Neural progenitor cell (in vitro differentiated cells): ENCODE measurements at regions not wholly inside any gene's neighbourhood (a gene's known extent, or its start where the extent isn't known, plus 50 kb on each side); places are given as distances from the start of the nearest gene placed in this dataset.

Source experiments
- DNase-seq: peaks from one replicate; pipeline ENCODE4 v3.0.0-alpha.2; 2016; ENCODE audit warnings: low spot score
- H2AFZ ChIP-seq: fragments of 200-600 bp; sonication (generic); replicated peaks from 2 replicates; pipeline ENCODE4 v1.6.1; 2016; ENCODE audit warnings: antibody characterized with exemption
- H3F3A ChIP-seq: fragments of 200-600 bp; sonication (generic); 2 replicates; pipeline ENCODE4 v1.6.1; 2016; ENCODE audit warnings: antibody characterized with exemption, low read depth
- H3K27ac ChIP-seq: fragments of 200-600 bp; sonication (generic); 2 replicates; pipeline ENCODE4 v1.5.1; 2016; ENCODE audit warnings: mild to moderate bottlenecking
- H3K27me3 ChIP-seq: fragments of 200-600 bp; sonication (generic); 2 replicates; pipeline ENCODE4 v1.6.1; 2016; ENCODE audit warnings: mild to moderate bottlenecking, moderate library complexity
- H3K36me3 ChIP-seq: fragments of 200-600 bp; sonication (generic); 2 replicates; pipeline ENCODE4 v1.5.1; 2016
- H3K4me1 ChIP-seq: fragments of 200-600 bp; sonication (generic); 2 replicates; pipeline ENCODE4 v1.6.1; 2016; ENCODE audit warnings: mixed run types
- H3K4me2 ChIP-seq: fragments of 200-600 bp; sonication (generic); 2 replicates; pipeline ENCODE4 v1.6.1; 2016
- H3K4me3 ChIP-seq: fragments of 200-600 bp; sonication (generic); 2 replicates; pipeline ENCODE4 v1.5.1; 2016
- H3K79me2 ChIP-seq: fragments of 200-600 bp; sonication (generic); 2 replicates; pipeline ENCODE4 v1.6.1; 2016; ENCODE audit warnings: low read depth
- H3K9ac ChIP-seq: fragments of 200-600 bp; sonication (generic); 2 replicates; pipeline ENCODE4 v1.6.1; 2016
- H3K9me3 ChIP-seq: fragments of 200-600 bp; sonication (generic); 2 replicates; pipeline ENCODE4 v1.5.1; 2016; ENCODE audit warnings: low read depth
- H4K20me1 ChIP-seq: fragments of 200-600 bp; sonication (generic); 2 replicates; pipeline ENCODE4 v1.6.1; 2016; ENCODE audit warnings: low read depth
- H3K27ac Mint-ChIP-seq: 3 replicates; pipeline ENCODE4 v1.8.0; 2021; ENCODE audit warnings: mixed read lengths
- H3K27me3 Mint-ChIP-seq: 2 replicates; pipeline ENCODE4 v1.8.0; 2022; ENCODE audit warnings: low read depth, mild to moderate bottlenecking, inconsistent platforms, moderate library complexity, mixed read lengths; ENCODE audit not compliant: insufficient read depth
- H3K36me3 Mint-ChIP-seq: 3 replicates; pipeline ENCODE4 v1.8.0; 2021; ENCODE audit warnings: mixed read lengths
- H3K4me1 Mint-ChIP-seq: 3 replicates; pipeline ENCODE4 v1.8.0; 2021; ENCODE audit warnings: mixed read lengths
- H3K4me3 Mint-ChIP-seq: 3 replicates; pipeline ENCODE4 v1.8.0; 2021; ENCODE audit warnings: mild to moderate bottlenecking, moderate library complexity, mixed read lengths
- H3K9me3 Mint-ChIP-seq: 3 replicates; pipeline ENCODE4 v1.8.0; 2020; ENCODE audit warnings: mixed read lengths
- CTCF ChIP-seq: fragments of 200-600 bp; sonication (generic); IDR thresholded peaks from 2 replicates; pipeline ENCODE4 v1.5.1; 2017; ENCODE audit warnings: antibody characterized with exemption, mild to moderate bottlenecking
- EZH2 ChIP-seq: fragments of 200-600 bp; sonication (generic); IDR thresholded peaks from 2 replicates; pipeline ENCODE4 v1.6.1; 2017; ENCODE audit warnings: antibody characterized with exemption, mild to moderate bottlenecking, moderate library complexity
- EZH2phosphoT487 ChIP-seq: fragments of 200-600 bp; sonication (generic); IDR thresholded peaks from 2 replicates; pipeline ENCODE4 v1.6.1; 2017; ENCODE audit warnings: antibody characterized with exemption

DNA sequence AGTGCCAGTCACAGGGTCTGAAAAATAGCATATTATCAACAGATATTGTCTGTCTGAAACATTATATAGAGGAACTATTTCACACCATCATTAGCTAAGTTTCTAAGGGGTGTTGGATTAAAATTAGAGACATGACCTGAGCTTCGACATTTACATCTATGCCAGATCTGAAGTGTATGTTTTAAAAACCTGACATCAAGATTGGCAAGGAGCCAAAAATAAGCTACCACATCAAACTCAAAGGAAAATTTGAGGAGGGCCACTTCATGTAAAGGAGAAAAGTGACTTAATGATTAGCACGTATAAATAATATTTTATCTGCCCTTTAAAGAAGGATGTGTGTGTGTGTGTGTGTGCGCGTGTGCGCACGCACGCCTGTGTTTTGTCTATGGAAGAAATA lies 752.0 kb upstream of the GRM7 start:
- no peak overlapping the region for H3K27ac ChIP-seq
- no peak overlapping the region for H3K4me2 ChIP-seq
- DNase-seq: no peak
- TF ChIP-seq EZH2: no peak
- TF ChIP-seq CTCF: no peak
- TF ChIP-seq EZH2phosphoT487: no peak
- no peaks in the 10 kb centered on the region for H3K79me2 ChIP-seq
- H3K36me3 ChIP-seq: no peaks in the 10 kb centered on the region
- H2AFZ ChIP-seq: no peak overlapping the region
- H3K4me1 ChIP-seq: no peaks in the 10 kb centered on the region
- no peaks in the 10 kb centered on the region for H3K9me3 ChIP-seq
- Mint-ChIP-seq H3K9me3 (no peaks in the 10 kb centered on the region), H3K36me3 (no peaks in the 10 kb centered on the region), H3K27me3 (no peaks in the 10 kb centered on the region), H3K4me1 (no peaks in the 10 kb centered on the region), H3K4me3 (no peak overlapping the region), H3K27ac (no peak overlapping the region)
- H3K27me3 ChIP-seq: no peaks in the 10 kb centered on the region
- H3K4me3 ChIP-seq: no peak overlapping the region
- no peaks in the 10 kb centered on the region for H4K20me1 ChIP-seq
- H3K9ac ChIP-seq: no peak overlapping the region
- no peaks in the 10 kb centered on the region for H3F3A ChIP-seq

DNA sequence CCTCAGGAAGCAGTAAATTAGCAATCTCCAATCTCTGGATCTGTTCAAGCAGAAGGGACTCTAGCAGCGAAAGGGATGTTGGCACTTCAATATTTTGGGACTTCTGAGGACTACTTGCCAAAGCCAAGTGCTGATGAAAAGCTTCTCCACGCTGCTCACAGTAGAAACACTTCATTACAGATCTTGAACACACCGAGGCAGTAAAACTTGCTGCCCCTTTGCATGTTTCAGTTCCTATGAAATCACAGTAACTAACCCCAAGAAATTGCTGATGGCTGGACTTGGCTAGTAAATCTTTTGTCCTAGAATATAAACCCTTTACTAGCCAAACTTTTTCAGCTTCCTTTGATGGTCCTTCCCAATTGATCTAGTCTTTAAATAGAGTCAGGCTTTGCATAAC lies 750.5 kb upstream of the GRM7 start:
- no peaks in the 10 kb centered on the region for H3K79me2 ChIP-seq
- no peaks in the 10 kb centered on the region for H4K20me1 ChIP-seq
- H3K27ac ChIP-seq: no peak overlapping the region
- no peaks in the 10 kb centered on the region for H3K9me3 ChIP-seq
- no peak overlapping the region for H2AFZ ChIP-seq
- TF ChIP-seq EZH2phosphoT487 (no peak), EZH2 (no peak), CTCF (no peak)
- H3K4me2 ChIP-seq: no peak overlapping the region
- Mint-ChIP-seq H3K27ac (no peak overlapping the region), H3K9me3 (no peaks in the 10 kb centered on the region), H3K4me3 (no peak overlapping the region), H3K36me3 (no peaks in the 10 kb centered on the region), H3K4me1 (no peaks in the 10 kb centered on the region), H3K27me3 (no peaks in the 10 kb centered on the region)
- no peak overlapping the region for H3K4me3 ChIP-seq
- no peaks in the 10 kb centered on the region for H3F3A ChIP-seq
- no peaks in the 10 kb centered on the region for H3K36me3 ChIP-seq
- H3K9ac ChIP-seq: no peak overlapping the region
- H3K27me3 ChIP-seq: no peaks in the 10 kb centered on the region
- DNase-seq: no peak
- H3K4me1 ChIP-seq: no peaks in the 10 kb centered on the region

- H3K4me2 ChIP-seq: no peak overlapping the region
- no peak overlapping the region for H2AFZ ChIP-seq
- Mint-ChIP-seq H3K4me1 (no peaks in the 10 kb centered on the region), H3K9me3 (no peaks in the 10 kb centered on the region), H3K27me3 (no peaks in the 10 kb centered on the region), H3K27ac (no peak overlapping the region), H3K4me3 (no peak overlapping the region), H3K36me3 (no peaks in the 10 kb centered on the region)
- no peak overlapping the region for H3K4me3 ChIP-seq
- no peak for TF ChIP-seq EZH2phosphoT487
- TF ChIP-seq CTCF: no peak
- no peak for TF ChIP-seq EZH2
- H3K36me3 ChIP-seq: no peaks in the 10 kb centered on the region
- no peaks in the 10 kb centered on the region for H3K9me3 ChIP-seq
- no peaks in the 10 kb centered on the region for H3K79me2 ChIP-seq
- H3F3A ChIP-seq: no peaks in the 10 kb centered on the region
- no peak for DNase-seq
- H3K9ac ChIP-seq: no peak overlapping the region
- no peaks in the 10 kb centered on the region for H4K20me1 ChIP-seq
- H3K4me1 ChIP-seq: no peaks in the 10 kb centered on the region
- no peaks in the 10 kb centered on the region for H3K27me3 ChIP-seq
- H3K27ac ChIP-seq: no peak overlapping the region
Observed at GRCh38 chr3:6112546-6112945, 748.4 kb upstream of the GRM7 start.

- H3K36me3 Mint-ChIP-seq: no peaks in the 10 kb centered on the region
- H3K27me3 Mint-ChIP-seq: no peaks in the 10 kb centered on the region
- Histone ChIP-seq H3F3A (no peaks in the 10 kb centered on the region), H3K4me1 (no peaks in the 10 kb centered on the region), H3K4me2 (no peak overlapping the region), H3K4me3 (no peak overlapping the region), H3K27ac (no peak overlapping the region), H4K20me1 (no peaks in the 10 kb centered on the region), H2AFZ (no peak overlapping the region), H3K27me3 (no peaks in the 10 kb centered on the region), H3K9ac (no peak overlapping the region), H3K9me3 (no peaks in the 10 kb centered on the region), H3K36me3 (no peaks in the 10 kb centered on the region), H3K79me2 (no peaks in the 10 kb centered on the region)
- no peak for DNase-seq
- no peaks in the 10 kb centered on the region for H3K9me3 Mint-ChIP-seq
- no peak overlapping the region for H3K4me3 Mint-ChIP-seq
- TF ChIP-seq EZH2phosphoT487 (no peak), CTCF (no peak), EZH2 (no peak)
- H3K27ac Mint-ChIP-seq: no peak overlapping the region
- no peaks in the 10 kb centered on the region for H3K4me1 Mint-ChIP-seq
Observed at GRCh38 chr3:6113338-6113737, 747.6 kb upstream of the GRM7 start.
